Hippocampal formation (tissue), 2 donors: ENCODE measurements at regions not wholly inside any gene's neighbourhood (a gene's known extent, or its start where the extent isn't known, plus 50 kb on each side); places are given as distances from the start of the nearest gene placed in this dataset.

Source experiments
- DNase-seq, 2 donors: peaks; one replicate each; lab custom pipeline; 2025; lab: John Stamatoyannopoulos, UW

DNA sequence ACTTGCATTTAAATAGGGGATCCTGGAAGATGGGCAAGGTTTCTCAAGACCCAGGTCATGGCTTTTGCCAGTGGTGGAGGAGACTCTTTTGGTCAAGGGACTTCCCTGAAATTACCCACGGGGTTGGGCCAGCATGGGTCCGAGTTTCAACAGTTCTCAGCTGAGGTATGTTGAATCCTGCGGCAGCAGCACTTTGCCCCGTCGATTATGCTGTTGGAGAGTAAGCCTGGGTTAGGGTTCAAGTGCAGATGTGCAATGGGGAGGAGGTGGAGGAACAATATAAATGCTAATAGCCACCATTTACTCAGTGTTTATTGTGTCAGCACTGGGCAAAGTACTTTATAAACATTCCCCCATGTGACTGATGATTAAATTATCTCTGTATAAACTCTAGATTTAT, 96.0 kb upstream of the GATA6 start:
- no peak for DNase-seq

DNA sequence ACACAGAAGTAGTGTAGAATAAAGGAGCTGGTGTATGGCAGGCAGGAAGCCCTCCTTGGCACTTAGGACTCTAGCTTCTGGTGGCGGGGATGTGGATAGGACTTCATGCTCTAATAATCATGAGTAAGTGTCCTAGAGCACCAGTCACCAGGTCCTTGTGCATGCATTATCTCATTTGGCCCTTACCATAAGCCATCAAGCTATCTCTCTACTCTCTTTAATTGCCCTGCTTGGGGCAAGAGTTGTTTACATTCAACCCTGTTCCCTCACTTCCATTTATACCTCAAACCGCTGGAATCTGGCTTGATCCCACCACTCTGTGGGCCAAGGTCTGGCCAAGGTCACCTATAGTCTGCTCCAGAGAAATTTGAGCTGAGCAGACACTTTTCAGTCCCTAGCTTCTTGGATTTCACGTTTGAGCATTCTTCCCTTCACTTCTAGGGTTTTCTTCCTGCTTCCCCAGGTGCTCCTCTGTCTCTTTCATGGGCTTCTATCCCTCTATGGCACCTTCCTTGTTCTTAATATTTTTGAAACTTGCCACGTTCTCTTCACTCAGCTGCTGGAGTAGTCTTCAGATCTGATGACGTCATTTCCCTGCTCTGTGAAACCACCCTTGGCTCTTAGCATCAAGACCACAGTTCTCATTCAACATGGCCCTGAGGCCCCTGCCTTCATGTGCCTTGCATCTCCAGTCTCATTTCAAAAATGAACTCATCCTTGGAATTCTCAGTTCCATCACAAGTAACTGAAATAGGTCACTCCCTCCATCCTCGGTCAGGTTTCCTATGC, 94.9 kb upstream of the GATA6 start:
- DNase-seq, result no peak

DNA sequence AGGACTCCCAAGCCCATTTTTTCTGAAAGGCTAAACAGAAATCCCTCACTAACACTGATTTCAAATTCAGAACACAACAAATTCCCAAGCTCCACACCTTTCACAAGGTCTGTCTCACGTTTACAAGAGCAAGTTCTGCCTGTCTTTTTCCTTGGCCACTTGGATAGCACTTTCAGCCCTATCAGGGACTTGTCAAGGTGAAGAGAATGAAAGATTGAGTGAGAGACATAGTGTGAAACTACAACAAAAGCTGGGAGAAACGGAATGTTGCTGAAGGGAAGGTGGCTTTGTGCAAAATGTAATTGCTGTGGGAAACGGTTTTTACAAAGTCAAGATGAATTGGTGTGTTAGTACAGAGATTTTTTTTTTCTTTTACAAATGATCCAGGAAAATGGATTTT, 89.4 kb upstream of the GATA6 start:
- DNase-seq, result no peak

DNA sequence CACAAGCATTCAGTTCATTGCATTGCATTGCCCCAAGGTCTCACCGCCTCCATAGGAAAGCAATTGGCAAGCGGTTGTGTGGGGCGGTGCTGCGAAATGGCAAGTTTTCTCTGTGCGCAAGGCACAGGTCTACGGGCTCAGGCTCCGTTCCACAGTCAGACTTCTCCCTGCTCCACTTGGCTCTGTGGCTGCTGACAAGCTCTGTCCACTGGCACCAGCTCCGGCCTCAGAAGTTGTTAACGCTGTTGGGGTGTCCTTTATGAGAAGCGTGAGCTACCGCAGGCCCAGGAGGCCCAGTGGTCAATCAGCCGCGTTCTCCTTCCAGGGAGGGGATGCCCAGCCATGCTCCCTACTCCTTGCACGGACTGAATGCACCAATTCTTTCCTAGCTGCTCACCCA, 87.0 kb upstream of the GATA6 start:
- no peak for DNase-seq

DNA sequence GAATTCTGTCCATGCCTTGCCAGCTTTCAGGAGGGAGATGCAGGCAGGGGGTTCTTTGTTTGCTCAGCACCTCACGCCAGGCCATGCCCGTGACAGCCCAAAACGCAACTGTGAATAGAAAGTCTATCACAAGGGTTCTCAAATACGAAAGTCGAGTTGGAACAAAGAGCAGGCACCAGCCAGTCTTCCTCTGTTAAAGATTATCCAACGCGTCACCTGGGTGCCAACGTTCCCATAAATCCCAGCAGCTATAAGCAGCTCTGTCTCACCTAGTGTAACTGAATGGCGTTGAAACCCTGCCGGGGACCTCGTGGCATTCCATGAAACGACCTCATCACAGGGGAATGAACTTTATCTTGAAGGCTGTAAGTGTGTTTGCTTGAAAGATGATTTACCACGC, 84.8 kb upstream of the GATA6 start:
- DNase-seq, result no peak

DNA sequence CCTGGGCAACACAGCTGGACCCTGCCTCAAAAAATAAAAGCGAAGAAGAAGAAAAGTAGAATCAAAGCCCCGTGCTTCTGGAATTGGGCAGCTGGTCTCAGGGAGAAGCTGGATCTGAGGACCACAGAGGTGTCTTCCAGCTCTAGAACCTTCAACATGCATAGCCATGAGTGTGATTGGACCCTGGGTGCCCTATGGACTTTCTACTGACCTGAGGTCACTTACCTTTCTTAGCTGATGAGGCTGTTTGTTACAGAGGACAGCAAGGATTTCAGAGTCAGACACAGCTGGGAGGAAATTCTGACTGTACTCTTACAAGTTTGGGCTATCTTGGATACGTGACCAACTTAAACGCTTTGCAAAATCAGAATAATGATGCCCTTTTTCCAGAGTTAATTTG, 82.4 kb upstream of the GATA6 start:
- DNase-seq, result no peak

DNA sequence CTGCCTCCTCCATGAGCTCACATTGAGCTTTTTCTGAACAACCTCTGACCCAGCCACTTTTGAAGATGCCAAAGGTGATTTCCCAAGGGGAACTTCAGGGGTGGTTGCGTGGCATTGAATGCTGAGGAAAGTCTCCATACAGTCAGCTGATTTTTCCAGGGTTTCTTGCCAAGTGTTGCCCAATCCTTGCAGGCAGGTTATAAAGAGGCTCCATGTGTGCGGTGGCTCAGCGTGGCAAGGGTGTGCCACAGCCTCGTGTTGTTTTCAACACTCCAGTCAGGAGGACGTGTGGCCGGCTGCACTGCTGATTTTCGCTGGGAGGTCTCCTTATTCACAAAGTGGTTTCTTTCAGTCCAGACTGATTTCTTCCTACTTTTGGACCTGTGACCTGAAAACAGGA, 81.4 kb upstream of the GATA6 start:
- no peak for DNase-seq

DNA sequence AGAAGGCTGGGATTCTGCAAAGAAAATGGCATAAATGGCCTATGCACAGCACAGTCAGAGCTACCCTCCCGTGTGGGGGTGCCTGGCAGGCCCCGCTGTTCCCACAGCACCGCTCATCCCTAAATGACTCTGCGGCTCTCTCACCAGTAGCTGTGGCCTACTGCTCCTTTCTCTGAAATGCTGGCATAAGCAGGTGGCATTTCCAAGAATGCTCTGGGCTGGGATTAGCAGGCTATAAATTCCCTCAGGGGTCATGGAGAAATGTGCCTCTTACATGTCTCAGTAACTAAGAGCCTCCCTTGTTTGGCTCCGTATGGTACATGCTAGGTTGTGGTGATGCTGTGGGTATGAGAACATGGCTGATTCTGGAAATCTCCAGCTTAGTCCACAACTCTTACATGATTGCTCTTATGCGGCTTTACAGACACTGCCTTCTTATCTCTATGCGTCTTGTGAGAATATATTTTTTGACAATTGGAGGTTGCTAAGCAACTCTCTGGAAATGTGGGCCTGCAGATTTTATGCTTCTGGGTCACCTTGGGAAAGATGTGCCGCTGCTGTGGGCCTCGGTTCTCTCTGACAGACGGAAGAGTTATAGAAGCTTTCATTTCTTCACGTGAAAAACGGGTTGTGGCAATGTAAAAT, 80.3 kb upstream of the GATA6 start:
- DNase-seq, result no peak

DNA sequence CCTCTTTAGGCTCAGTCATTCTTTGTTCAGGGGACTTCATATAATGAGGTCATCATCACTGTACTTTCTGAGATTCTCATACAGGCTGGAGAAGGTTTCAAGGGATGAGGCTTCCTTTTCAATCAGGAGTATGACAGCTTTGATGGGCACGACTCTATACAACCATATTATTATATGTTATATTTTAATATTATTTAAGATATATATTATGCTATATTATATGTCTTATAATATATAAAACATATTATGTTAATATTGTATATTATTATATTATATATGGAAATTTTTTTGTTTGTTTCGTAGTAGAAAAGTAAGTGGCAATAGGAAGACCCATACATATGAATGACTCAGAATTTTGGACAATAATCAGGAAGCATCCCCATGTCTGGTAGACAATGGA, 78.0 kb upstream of the GATA6 start:
- no peak for DNase-seq

DNA sequence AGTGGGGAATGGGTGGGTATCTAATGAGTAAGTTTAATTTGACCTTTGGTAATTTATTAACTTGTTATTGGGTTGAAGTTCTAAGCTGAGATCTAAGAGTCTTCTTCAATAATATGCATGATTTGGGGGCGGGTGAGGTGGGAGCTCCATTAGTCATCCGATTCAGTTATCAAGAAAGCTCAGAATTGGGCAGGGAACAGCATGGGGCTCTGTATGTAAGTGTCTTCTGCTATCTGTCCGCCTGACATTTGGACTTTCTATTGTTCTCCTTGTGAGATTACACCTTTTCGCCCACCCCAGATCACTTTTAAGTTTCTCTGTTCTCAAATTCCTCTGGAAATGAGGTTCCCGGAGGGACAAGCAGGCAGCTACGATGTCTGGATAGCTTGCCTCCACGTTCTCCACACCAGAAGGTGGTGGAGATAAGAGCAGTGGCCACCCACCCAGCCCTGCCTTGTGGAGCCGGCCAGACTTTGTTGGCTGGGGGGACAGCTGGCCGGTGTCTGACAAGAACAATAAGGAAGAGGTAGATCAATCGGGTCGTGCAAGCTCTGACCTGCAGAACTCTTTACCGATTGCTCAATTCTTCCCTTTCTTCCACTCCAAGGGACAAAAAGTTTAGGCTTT, 75.5 kb upstream of the GATA6 start:
- no peak for DNase-seq

DNA sequence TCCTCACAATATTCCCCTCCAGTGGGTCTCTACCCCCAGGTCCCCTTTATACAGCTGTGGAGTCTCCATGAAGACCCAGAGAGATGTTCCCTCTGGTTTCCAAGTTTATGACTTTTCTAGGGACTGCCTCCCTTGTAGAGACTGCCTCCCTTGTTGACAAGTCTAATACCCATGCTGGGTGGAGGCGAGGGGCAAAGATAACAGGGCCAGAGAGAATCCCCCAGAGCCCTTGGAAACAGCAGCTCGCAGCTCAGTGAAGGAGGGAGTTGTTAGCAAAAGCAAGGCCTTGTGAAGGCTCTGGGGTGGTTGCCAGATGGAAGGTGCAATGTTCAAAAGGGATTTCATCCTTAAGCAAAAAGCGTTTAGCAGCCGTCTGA, 75.0 kb upstream of the GATA6 start:
- no peak for DNase-seq

DNA sequence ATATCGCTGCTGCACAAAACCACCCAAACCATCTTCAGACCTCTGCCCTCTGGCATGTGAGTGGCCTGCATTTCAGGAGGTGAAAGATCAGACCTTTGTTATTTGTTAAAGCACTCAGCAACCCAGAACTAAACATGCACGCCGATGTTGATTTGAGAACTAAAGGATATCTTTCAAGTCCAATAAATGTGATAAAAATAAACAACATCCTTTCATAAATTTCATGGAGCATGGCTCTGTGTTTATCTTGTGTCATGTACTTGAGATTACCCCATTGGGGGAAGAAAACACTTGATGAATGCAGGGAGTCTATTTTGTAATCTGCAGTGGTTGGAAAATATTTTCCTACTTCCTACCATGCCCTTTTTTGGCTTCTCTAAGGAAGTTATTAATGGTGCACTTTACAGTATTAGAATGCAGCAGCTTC, 70.8 kb upstream of the GATA6 start:
- no peak for DNase-seq

DNA sequence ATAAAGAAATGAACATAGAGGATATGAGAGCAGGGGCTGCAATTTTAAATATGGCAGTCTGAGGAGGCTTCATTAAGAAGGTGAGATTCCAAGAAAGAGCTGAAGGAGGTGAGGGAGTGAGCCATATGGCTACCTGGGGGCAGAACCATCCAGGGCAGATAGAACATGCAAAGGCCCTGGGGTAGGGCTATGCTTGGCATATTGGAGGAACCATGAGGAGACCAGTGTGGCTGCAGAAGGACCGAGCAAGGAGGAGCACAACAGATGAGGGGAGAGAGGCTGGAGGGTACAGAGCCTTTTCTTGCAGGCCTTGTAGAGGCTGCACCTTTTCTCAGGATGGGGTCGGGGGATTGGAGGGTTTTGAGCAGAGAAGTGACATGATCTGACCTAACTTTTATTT, 69.5 kb upstream of the GATA6 start:
- DNase-seq, result no peak

DNA sequence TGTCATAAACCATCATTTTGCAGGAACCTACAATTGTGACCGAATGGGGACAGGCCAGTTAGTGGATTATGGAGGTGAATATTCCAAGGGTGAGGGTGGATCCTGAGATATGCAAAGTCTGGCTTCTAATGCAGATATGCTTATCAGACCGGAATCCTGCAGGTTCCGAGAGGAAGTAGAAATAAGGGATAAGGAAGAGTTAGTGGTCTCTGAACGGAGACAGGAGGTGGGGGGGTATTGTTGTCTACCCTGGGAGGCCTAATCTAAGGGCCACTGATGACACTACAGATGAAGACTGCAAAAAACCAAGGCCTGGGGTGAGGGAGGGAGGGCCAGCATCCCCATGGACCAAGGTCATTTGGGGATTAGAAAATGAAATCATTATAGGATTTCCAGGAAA, 67.7 kb upstream of the GATA6 start:
- DNase-seq, result no peak

DNA sequence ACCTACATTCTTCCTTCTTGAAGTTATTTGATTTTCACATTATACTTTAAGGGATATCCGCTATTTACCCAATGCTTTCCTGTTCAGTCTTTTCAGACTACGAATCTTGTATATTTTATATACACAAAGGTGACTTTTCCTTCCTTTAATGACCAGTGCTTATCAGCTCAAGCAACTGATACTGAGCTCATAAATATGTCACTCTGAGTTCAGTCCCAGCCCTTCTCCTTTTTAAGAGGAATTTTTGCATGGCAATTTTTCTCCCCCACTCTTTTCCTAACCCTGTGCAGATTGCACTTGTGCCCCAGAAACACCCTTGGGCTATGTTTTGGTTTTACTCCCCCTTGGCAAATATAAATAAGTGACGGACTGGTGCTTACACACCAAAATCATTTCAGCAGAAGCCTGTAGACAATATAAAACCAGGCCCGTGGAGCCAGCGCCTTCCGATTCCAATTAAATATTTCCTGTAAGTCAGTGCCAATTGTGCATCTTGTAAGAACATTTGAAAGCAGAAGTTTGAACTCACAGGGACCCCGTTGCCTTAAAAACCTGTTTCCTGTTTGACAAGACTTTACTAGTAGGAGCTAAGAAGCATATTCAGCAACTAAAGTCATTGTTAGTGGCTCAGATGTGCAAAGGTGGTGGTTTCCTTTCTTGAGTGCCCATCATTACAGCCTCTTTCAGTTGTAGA, 66.3 kb upstream of the GATA6 start:
- DNase-seq, result no peak

DNA sequence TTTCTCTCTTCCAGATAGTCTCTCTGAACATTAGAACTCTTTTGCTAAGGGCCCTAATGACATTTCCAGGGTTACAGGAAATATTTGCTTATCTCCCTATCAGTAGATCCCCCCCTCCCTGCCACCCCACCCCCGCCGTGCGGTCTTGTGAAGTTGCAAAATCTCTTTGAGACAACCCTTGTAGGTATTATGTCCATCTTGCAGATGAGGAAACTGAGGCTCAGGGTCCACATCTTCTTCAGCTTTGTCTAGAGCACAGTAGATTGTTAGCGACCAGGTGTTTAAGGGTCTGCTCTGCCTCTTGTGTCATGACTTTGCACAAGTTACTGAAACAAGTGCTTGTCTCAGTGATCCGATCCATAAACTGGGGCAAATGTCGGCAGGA, 65.8 kb upstream of the GATA6 start:
- no peak for DNase-seq

DNA sequence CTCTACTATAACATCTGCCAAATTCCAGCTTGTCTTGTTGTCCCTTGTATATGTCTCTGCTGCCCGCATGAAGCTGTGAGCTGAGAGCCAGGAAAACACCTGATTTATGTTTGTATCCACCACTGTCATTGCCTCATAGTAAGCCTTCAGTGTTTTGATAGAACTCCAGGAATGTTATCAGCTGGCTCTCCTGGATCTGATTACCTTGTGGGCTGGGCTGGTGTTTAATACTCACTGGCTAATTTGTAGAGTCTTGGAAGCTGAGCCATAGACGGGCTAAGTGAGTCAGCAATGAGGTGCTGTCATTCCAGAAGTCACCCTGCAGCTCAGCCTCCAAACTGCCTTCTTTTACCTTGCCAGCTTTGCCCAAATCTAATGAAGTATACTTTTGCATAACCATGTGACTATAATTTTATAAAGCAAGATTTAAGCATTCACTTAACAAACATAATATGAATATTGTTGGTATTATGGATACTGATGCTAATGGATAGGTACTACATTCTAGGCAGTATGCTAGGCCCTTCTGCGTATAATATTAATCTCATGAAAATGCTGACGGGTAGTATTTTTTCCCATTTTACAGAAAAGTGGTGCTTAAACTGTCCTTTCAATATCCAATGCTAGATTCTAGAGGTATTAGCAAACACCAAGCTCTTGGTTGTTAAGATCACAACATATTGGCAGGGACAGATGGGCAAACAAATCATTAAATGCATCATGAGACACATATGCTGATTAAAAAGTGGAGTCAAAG, 62.7 kb upstream of the GATA6 start:
- DNase-seq, result no peak

DNA sequence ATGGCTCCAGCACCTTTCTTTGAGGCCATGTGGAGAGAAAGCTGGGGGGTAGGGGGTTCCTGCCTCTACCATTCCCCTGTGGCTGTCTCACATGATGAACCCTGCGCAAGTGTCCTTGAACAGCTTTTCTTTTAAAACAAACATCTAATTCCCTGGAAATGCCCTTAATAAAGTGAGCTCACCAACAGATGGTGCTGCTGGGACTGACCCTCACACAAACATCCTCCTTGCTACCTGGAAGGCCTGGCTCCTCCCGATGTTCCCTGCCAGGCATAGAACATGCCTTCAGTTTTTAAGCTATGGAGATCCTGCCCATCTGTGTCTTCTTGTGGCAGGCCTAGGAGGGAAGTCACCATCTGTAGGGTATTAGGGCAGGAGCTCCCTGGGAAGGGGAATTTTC, 60.7 kb upstream of the GATA6 start:
- no peak for DNase-seq

DNA sequence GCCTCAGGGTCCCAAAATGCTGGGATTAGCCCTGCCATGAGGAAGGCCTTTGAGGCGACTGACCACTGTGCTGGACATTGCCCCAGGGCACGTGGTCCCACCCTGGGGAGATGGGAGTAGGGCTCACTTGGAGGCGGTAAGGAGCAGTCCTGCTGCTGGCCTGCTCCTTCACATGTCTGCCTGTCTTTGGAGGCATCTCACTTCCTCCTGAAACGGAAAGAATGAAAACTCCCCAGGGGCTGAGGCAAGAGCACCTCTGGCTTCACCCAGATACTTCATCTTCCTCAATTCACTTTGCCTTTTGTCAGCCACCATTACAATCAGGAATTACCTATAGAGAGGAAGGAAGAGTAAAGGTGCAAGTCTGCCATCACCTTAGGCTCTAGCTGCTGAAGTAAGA, 59.9 kb upstream of the GATA6 start:
- DNase-seq, result no peak

DNA sequence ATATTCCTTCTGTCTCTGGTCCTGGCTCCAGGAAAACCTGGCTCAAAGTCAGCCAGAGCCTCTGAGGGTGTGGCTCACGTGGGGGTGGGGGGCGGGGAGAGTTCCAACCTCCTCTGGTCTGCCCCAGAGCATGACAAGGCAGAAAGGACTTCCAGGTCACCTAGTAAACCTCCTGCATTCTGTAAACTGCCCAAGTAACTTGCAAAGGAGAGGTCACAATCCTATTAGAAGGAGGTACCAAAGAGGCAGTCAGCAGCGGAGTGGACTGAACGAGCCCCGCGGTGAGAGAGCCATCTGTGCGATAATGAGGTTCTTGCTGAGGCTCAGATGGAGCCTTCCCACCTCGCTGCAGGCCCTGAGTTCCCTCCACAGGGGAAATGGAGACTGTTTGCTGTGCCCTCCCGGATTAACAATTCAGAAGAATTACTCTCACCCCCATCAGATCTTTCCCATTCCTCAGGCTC, 58.9 kb upstream of the GATA6 start:
- DNase-seq, result no peak

DNA sequence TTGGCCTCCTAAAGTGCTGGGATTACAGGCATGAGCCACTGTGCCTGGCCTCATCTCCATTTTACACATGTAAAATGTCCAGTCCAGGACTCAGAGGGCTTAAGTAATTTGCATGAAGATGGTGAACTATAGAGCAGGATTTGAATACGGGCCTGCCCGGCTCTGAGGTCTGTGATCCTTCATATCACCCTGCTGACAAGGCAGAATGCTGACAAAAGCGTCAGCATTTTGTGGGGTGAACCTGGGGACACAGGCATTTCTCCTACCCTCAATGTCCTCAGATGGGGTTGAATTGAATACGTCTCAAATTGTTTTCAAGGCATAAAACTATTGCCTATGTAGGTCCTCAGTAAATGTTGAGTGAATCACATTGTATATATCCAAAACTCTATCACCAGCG, 57.2 kb upstream of the GATA6 start:
- no peak for DNase-seq
